IMR-90 (cell line): ENCODE measurements at regions not wholly inside any gene's neighbourhood (a gene's known extent, or its start where the extent isn't known, plus 50 kb on each side); places are given as distances from the start of the nearest gene placed in this dataset.

Experiments
- ATAC-seq: fragments of 200-7000 bp; cut with Tn5 transposase; 2 replicates; pipeline ENCODE4 v1.9.1; 2020; ENCODE audit warnings: low read depth, mild to moderate bottlenecking, moderate library complexity
- BruUV-seq: library from RNA; stranded (reverse); fragments of 400-500 nt; replicated peaks from 2 replicates; lab custom pipeline; 2021; lab: Mats Ljungman, UMichigan
- CTCF ChIA-PET: fragments of 300-600 bp; formaldehyde crosslinking; extraction: SDS; loops from one replicate; lab custom pipeline; 2021; ENCODE audit warnings: antibody characterized with exemption; lab: Yijun Ruan, JAX
- POLR2A ChIA-PET: fragments of 300-600 bp; sonication (Branson Sonifier 250); formaldehyde crosslinking; loops from one replicate; lab custom pipeline; 2022; ENCODE audit warnings: antibody characterized with exemption; ENCODE audit not compliant: unreplicated experiment; lab: Charles Lee
- DNase-seq: peaks from one replicate; pipeline ENCODE4 v3.0.0; 2013
- H2AFZ ChIP-seq: replicated peaks from 2 replicates; pipeline ENCODE3; 2013; ENCODE audit warnings: low read length, mild to moderate bottlenecking; ENCODE audit not compliant: poor library complexity
- H2AK5ac ChIP-seq: 2 replicates; pipeline ENCODE4 v1.6.1; 2013; ENCODE audit warnings: low read depth, low read length, inconsistent platforms
- H2AK9ac ChIP-seq: replicated peaks from 2 replicates; pipeline ENCODE3; 2013; ENCODE audit warnings: mild to moderate bottlenecking, low read depth, low read length, moderate library complexity; ENCODE audit not compliant: poor library complexity
- H2BK120ac ChIP-seq: 2 replicates; pipeline ENCODE4 v1.6.1; 2013; ENCODE audit warnings: low read depth, low read length, inconsistent platforms
- H2BK15ac ChIP-seq: 3 replicates; pipeline ENCODE4 v1.6.1; 2013; ENCODE audit warnings: low read depth, low read length, inconsistent platforms
- H2BK20ac ChIP-seq: 2 replicates; pipeline ENCODE4 v1.6.1; 2013; ENCODE audit warnings: low read depth, mild to moderate bottlenecking, inconsistent platforms, low read length, moderate library complexity
- H2BK5ac ChIP-seq: 2 replicates; pipeline ENCODE4 v1.6.1; 2013; ENCODE audit warnings: mild to moderate bottlenecking, low read depth, low read length, inconsistent platforms; ENCODE audit not compliant: poor library complexity, severe bottlenecking
- H3K14ac ChIP-seq: replicated peaks from 2 replicates; pipeline ENCODE4 v1.6.1; 2013; ENCODE audit warnings: low read depth, low read length, inconsistent platforms
- H3K18ac ChIP-seq: 2 replicates; pipeline ENCODE4 v1.6.1; 2013; ENCODE audit warnings: low read depth, low read length, control low read depth
- H3K23ac ChIP-seq: 2 replicates; pipeline ENCODE4 v1.6.1; 2013; ENCODE audit warnings: low read depth, low read length, inconsistent platforms
- H3K27ac ChIP-seq: 2 replicates; pipeline ENCODE4 v1.5.1; 2013; ENCODE audit warnings: mild to moderate bottlenecking, control low read depth, low read length; ENCODE audit not compliant: insufficient read depth
- H3K27me3 ChIP-seq: 2 replicates; pipeline ENCODE4 v1.6.1; 2013; ENCODE audit warnings: low read length; ENCODE audit not compliant: control insufficient read depth, insufficient read depth
- H3K36me3 ChIP-seq: 2 replicates; pipeline ENCODE4 v1.6.1; 2013; ENCODE audit warnings: low read length, mixed read lengths; ENCODE audit not compliant: control insufficient read depth, insufficient read depth
- H3K4ac ChIP-seq: 2 replicates; pipeline ENCODE4 v1.6.1; 2013; ENCODE audit warnings: low read depth, low read length, inconsistent platforms
- H3K4me1 ChIP-seq: 2 replicates; pipeline ENCODE4 v1.6.1; 2013; ENCODE audit warnings: low read length, mixed read lengths; ENCODE audit not compliant: control insufficient read depth, insufficient read depth
- H3K4me2 ChIP-seq: 2 replicates; pipeline ENCODE4 v1.6.1; 2013; ENCODE audit warnings: low read depth, mild to moderate bottlenecking, control low read depth, low read length, moderate library complexity
- H3K4me3 ChIP-seq: 2 replicates; pipeline ENCODE4 v1.5.1; 2013; ENCODE audit warnings: low read depth, mild to moderate bottlenecking, control low read depth, low read length, moderate library complexity; ENCODE audit not compliant: insufficient read depth
- H3K56ac ChIP-seq: 2 replicates; pipeline ENCODE4 v1.6.1; 2013; ENCODE audit warnings: low read length, inconsistent platforms; ENCODE audit not compliant: insufficient read depth; ENCODE audit errors: extremely low read depth
- H3K79me1 ChIP-seq, 2 experiments: 2 replicates each; pipeline ENCODE4 v1.6.1; 2013; ENCODE audit warnings: low read length in 2 of 2, inconsistent platforms in 1 of 2, low read depth in 1 of 2
- H3K9ac ChIP-seq: 2 replicates; pipeline ENCODE4 v1.6.1; 2013; ENCODE audit warnings: low read depth, low read length, control low read depth
- H3K9me1 ChIP-seq: 2 replicates; pipeline ENCODE4 v1.6.1; 2013; ENCODE audit warnings: low read length, inconsistent platforms; ENCODE audit not compliant: insufficient read depth
- H3K9me3 ChIP-seq: 2 replicates; pipeline ENCODE4 v1.6.1; 2013; ENCODE audit warnings: low read length; ENCODE audit not compliant: control insufficient read depth, insufficient read depth
- H4K20me1 ChIP-seq: 2 replicates; pipeline ENCODE4 v1.6.1; 2013; ENCODE audit warnings: low read length, inconsistent platforms; ENCODE audit not compliant: insufficient read depth
- H4K5ac ChIP-seq: 2 replicates; pipeline ENCODE4 v1.6.1; 2013; ENCODE audit warnings: mild to moderate bottlenecking, low read depth, low read length, control low read depth
- H4K8ac ChIP-seq, 2 experiments: 2 replicates each; pipeline ENCODE4 v1.6.1; 2013; ENCODE audit warnings: low read depth in 2 of 2, low read length in 2 of 2, control low read depth in 1 of 2, inconsistent platforms in 1 of 2
- H4K91ac ChIP-seq: 2 replicates; pipeline ENCODE4 v1.6.1; 2013; ENCODE audit warnings: low read depth, low read length, inconsistent platforms; ENCODE audit not compliant: insufficient read depth
- BHLHE40 ChIP-seq: fragments of 150-350 bp; IDR thresholded peaks from 2 replicates; pipeline ENCODE4 v1.6.1; 2016; ENCODE audit warnings: mild to moderate bottlenecking, low read depth, low read length
- CEBPB ChIP-seq: IDR thresholded peaks from 2 replicates; pipeline ENCODE4 v1.6.1; 2012; ENCODE audit warnings: low read depth, low read length, improper control_type of control experiment
- CHD1 ChIP-seq: IDR thresholded peaks from 2 replicates; pipeline ENCODE4 v1.6.1; 2012; ENCODE audit warnings: low read depth, low read length, improper control_type of control experiment
- ELK1 ChIP-seq: fragments of 150-350 bp; IDR thresholded peaks from 2 replicates; pipeline ENCODE4 v1.6.1; 2016; ENCODE audit warnings: low read depth, mild to moderate bottlenecking, low read length, moderate library complexity, borderline replicate concordance
- FOS ChIP-seq: fragments of 150-350 bp; IDR thresholded peaks from 2 replicates; pipeline ENCODE4 v1.6.1; 2016; ENCODE audit warnings: low read depth, low read length
- MAZ ChIP-seq: IDR thresholded peaks from 2 replicates; pipeline ENCODE4 v1.6.1; 2012; ENCODE audit warnings: low read depth, mild to moderate bottlenecking, low read length, improper control_type of control experiment, moderate library complexity, borderline replicate concordance
- MXI1 ChIP-seq: IDR thresholded peaks from 2 replicates; pipeline ENCODE4 v1.6.1; 2012; ENCODE audit warnings: low read depth, mild to moderate bottlenecking, low read length, moderate library complexity, borderline replicate concordance
- RAD21 ChIP-seq: IDR thresholded peaks from 2 replicates; pipeline ENCODE4 v1.6.1; 2012; ENCODE audit warnings: low read length, improper control_type of control experiment
- RFX5 ChIP-seq: IDR thresholded peaks from 2 replicates; pipeline ENCODE4 v1.8.0; 2012; ENCODE audit warnings: low read depth, mild to moderate bottlenecking, low read length, moderate library complexity
- SMC3 ChIP-seq: fragments of 150-350 bp; IDR thresholded peaks from 2 replicates; pipeline ENCODE4 v1.6.1; 2016; ENCODE audit warnings: low read depth, mild to moderate bottlenecking, antibody characterized with exemption, low read length, moderate library complexity
- USF2 ChIP-seq: fragments of 150-350 bp; IDR thresholded peaks from 2 replicates; pipeline ENCODE4 v1.6.1; 2017; ENCODE audit warnings: mild to moderate bottlenecking, antibody characterized with exemption, low read length, low read depth
- WGBS, 2 experiments: methylation state at CpG; one replicate each; pipeline versions ENCODE4 v1.1.5 to v1.1.7; 2013; ENCODE audit warnings: missing lambda C conversion rate in 2 of 2; ENCODE audit not compliant: insufficient read length in 1 of 2; ENCODE audit errors: extremely low coverage in 2 of 2; 5-methylcytosine and 5-hydroxymethylcytosine counted together
- dilution Hi-C: fragments of 300-500 bp; cut with HindIII; formaldehyde crosslinking; loops from one replicate; pipeline ENCODE4 v1.14.3; 2018; ENCODE audit warnings: low sequenced_read_pairs; ENCODE audit not compliant: unreplicated experiment
- in situ Hi-C: fragments of 300-500 bp; cut with MboI; formaldehyde crosslinking; loops from 3 replicates; pipeline ENCODE4 v1.14.3; 2019; ENCODE audit warnings: low sequenced_read_pairs, inconsistent platforms, mixed read lengths
- intact Hi-C: fragments of 100-400 bp; cut with micrococcal nuclease; formaldehyde crosslinking; loops from 2 replicates; pipeline ENCODE4 v1.10.0; 2022

DNA sequence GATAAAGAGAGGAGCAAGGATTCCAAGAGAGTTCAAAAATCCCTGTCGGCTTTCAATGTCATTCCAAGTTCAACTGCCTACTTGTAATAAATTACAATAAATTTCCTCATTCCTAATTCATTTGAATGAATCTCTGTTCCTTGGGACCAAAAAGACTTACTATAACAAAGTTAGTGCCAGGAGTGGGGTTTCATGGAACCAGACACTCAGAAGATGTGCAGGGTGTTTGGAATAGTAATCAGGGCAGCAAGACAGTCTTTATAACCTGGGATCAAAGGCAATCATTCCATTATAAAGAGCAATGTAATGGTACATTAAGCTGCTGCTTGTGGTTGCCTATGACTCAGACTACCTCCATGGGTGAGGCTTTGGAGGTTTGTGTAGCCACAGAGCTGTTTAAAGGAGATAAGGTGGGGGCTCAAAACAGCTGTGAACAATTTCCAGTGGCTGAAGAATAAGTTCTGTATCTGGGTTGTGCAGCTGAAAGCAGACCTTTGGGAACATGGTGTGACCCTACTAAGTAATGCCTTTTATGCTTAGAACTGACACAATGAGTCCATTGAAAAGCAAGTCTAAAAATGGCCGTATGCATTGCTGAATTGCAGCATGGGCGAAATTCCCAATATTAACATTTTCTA, 159.9 kb downstream of the LINC00237 start:
- Histone ChIP-seq H3K4me1 (no peaks in the 10 kb centered on the region), H2BK20ac (no peak overlapping the region), H2BK15ac (no peak overlapping the region), H3K27me3 (no peaks in the 10 kb centered on the region), H3K9me3 (peaks cover 11% of the 10 kb centered on the region), H3K9me1 (no peaks in the 10 kb centered on the region), H3K79me1 (no peaks in the 10 kb centered on the region), H4K20me1 (no peaks in the 10 kb centered on the region), H2BK120ac (no peak overlapping the region), H4K5ac (no peak overlapping the region), H3K9ac (no peak overlapping the region), H3K36me3 (no peaks in the 10 kb centered on the region), H3K23ac (no peak overlapping the region), H2BK5ac (no peak overlapping the region), H3K18ac (no peak overlapping the region), H3K4ac (no peak overlapping the region), H3K14ac (no peak overlapping the region), H2AFZ (no peak overlapping the region), H3K4me2 (no peak overlapping the region), H2AK9ac (no peak overlapping the region), H4K91ac (no peak overlapping the region), H2AK5ac (no peak overlapping the region), H3K56ac (no peak overlapping the region), H3K27ac (no peak overlapping the region), H3K4me3 (no peak overlapping the region), H4K8ac (no peak overlapping the region)
- no peak for TF ChIP-seq USF2
- TF ChIP-seq BHLHE40: no peak
- TF ChIP-seq ELK1: no peak
- no peak for TF ChIP-seq SMC3
- no peak for TF ChIP-seq RFX5
- TF ChIP-seq MAZ: no peak
- TF ChIP-seq MXI1: no peak
- TF ChIP-seq CEBPB: no peak
- no peak for TF ChIP-seq RAD21
- no peak for TF ChIP-seq FOS
- TF ChIP-seq CHD1: no peak
- no TSS peak for BruUV-seq
- in situ Hi-C loops: no loop called here
- ChIA-PET CTCF (no interaction called here), POLR2A (no interaction called here)
- WGBS, 2 experiments: no CpG with 5 or more reads among the region's 3 CpGs
- DNase-seq (no peak), ATAC-seq (no peak)
- intact Hi-C loops: no loop called here
- dilution Hi-C loops: no loop called here
